ENCODE measurements at regions not wholly inside any gene's neighbourhood (a gene's known extent, or its start where the extent isn't known, plus 50 kb on each side); places are given as distances from the start of the nearest gene placed in this dataset.

GRCh38 chr2:133951209-133951608 lies 302.7 kb upstream of the MGAT5 start:
- H3K4me1 ChIP-seq (ENCODE audit: control insufficient read depth, insufficient read depth, low read length), result peaks cover 46% of the 10 kb centered on the region
- no peaks in the 10 kb centered on the region for H3K36me3 ChIP-seq (ENCODE audit: control insufficient read depth in 2 of 2, insufficient read depth in 2 of 2, low read length in 1 of 2)
- H3K9me3 ChIP-seq (replicated peaks; ENCODE audit: control insufficient read depth, insufficient read depth, low read length), result no peaks in the 10 kb centered on the region; the same call in 1 of the 3 replicates
- no peak overlapping the region for H3K4me2 ChIP-seq (ENCODE audit: control insufficient read depth, insufficient read depth)
- ChIA-PET POLR2A (no interaction called here), CTCF (no interaction called here), RAD21 (ENCODE audit: unreplicated experiment) (interaction anchor here (1.2 kb wide), 1 partner anchor 128 kb away, joined by 3 read pairs; no protein-coding TSS in a partner anchor), SMC1A (ENCODE audit: uncharacterized antibody, unreplicated experiment) (interaction anchor here (1.0 to 1.6 kb wide), 2 partner anchors 9 to 14 kb away, joined by 4 to 5 read pairs; no protein-coding TSS in a partner anchor)
- FAIRE-seq (no peak), ATAC-seq (no peak), DNase-seq (ENCODE audit: low read depth, low spot score) (no peak)
- H2AFZ ChIP-seq (ENCODE audit: control insufficient read depth, low read depth, low read length), result no peak overlapping the region
- H3K4me3 ChIP-seq, result no peak overlapping the region
- intact Hi-C loops (cut with micrococcal nuclease; ENCODE audit: unreplicated experiment), result loop anchor here (5.0 to 10.0 kb wide), 2 partner anchors 71 to 284 kb away; no protein-coding TSS in a partner anchor
- BruUV-seq (replicated peaks), result no TSS peak
- TF ChIP-seq KLF5 (IDR thresholded peaks at IDR 0.05; ENCODE audit: partially characterized antibody) (no peak), BHLHE40 (IDR thresholded peaks at IDR 0.05; ENCODE audit: borderline replicate concordance in 1 of 2, low read depth in 2 of 2, low read length in 1 of 2) (no peak), SPI1 (IDR thresholded peaks at IDR 0.05; ENCODE audit: borderline replicate concordance, insufficient read depth, low read depth, low read length) (peak; percentile 6; the same call in 1 of the 2 replicates)
- 81% methylated on average over 1 of the region's 1 CpG for WGBS (ENCODE audit: insufficient coverage, insufficient replicate concordance, low lambda C conversion rate, missing lambda C conversion rate)
- no peak overlapping the region for H3K27ac ChIP-seq (ENCODE audit: control insufficient read depth, insufficient read depth)
- no peaks in the 10 kb centered on the region for H3K79me2 ChIP-seq (ENCODE audit: control insufficient read depth, insufficient read depth, low read length)
- no peak overlapping the region for H3K9ac ChIP-seq (ENCODE audit: control insufficient read depth, insufficient read depth, low read length)
- H4K20me1 ChIP-seq (ENCODE audit: control insufficient read depth, insufficient read depth), result no peaks in the 10 kb centered on the region
- no peaks in the 10 kb centered on the region for H3K27me3 ChIP-seq (replicated peaks in 1 of 2; ENCODE audit: control insufficient read depth in 2 of 2, insufficient read depth in 2 of 2, low read length in 1 of 2)
- in situ Hi-C loops (cut with MboI), result no loop called here

- Histone ChIP-seq H3K9ac (ENCODE audit: control insufficient read depth, insufficient read depth, low read length) (no peak overlapping the region; the same call in 1 of the 2 replicates), H3K4me2 (ENCODE audit: control insufficient read depth, insufficient read depth) (peak overlapping the region; percentile 66), H3K4me3 (no peak overlapping the region), H3K79me2 (ENCODE audit: control insufficient read depth, insufficient read depth, low read length) (no peaks in the 10 kb centered on the region), H3K36me3 (ENCODE audit: control insufficient read depth in 2 of 2, insufficient read depth in 2 of 2, low read length in 1 of 2) (no peaks in the 10 kb centered on the region), H3K9me3 (replicated peaks; ENCODE audit: control insufficient read depth, insufficient read depth, low read length) (no peaks in the 10 kb centered on the region; the same call in 2 of the 3 replicates), H2AFZ (ENCODE audit: control insufficient read depth, low read depth, low read length) (peak overlapping the region; percentile 31), H3K27me3 (replicated peaks in 1 of 2; ENCODE audit: control insufficient read depth in 2 of 2, insufficient read depth in 2 of 2, low read length in 1 of 2) (no peaks in the 10 kb centered on the region), H3K4me1 (ENCODE audit: control insufficient read depth, insufficient read depth, low read length) (peaks cover 46% of the 10 kb centered on the region), H3K27ac (ENCODE audit: control insufficient read depth, insufficient read depth) (peak overlapping the region; percentile 50), H4K20me1 (ENCODE audit: control insufficient read depth, insufficient read depth) (no peaks in the 10 kb centered on the region)
- ChIA-PET CTCF (interaction anchor here (0.7 to 1.5 kb wide), 5 partner anchors 11 to 166 kb away, joined by 3 read pairs; no protein-coding TSS in a partner anchor), SMC1A (ENCODE audit: uncharacterized antibody, unreplicated experiment) (interaction anchor here (0.9 to 1.6 kb wide), 5 partner anchors 15 to 166 kb away, joined by 3 to 5 read pairs (median 3); no protein-coding TSS in a partner anchor), POLR2A (interaction anchor here (1.3 kb wide), 1 partner anchor 16 kb away, joined by 3 read pairs; no protein-coding TSS in a partner anchor), RAD21 (ENCODE audit: unreplicated experiment) (interaction anchor here (0.9 to 2.3 kb wide), 6 partner anchors 9 to 459 kb away, joined by 3 to 7 read pairs (median 4); no protein-coding TSS in a partner anchor)
- in situ Hi-C loops (cut with MboI), result no loop called here
- no TSS peak for BruUV-seq (replicated peaks)
- FAIRE-seq, result peak; percentile 23
- peak; percentile 87 for ATAC-seq
- peak; percentile 67 for DNase-seq (ENCODE audit: low read depth, low spot score)
- WGBS (ENCODE audit: insufficient coverage, insufficient replicate concordance, low lambda C conversion rate, missing lambda C conversion rate), result 15% methylated on average over 2 of the region's 2 CpGs
- intact Hi-C loops (cut with micrococcal nuclease; ENCODE audit: unreplicated experiment), result loop anchor here (2.0 to 10.0 kb wide), 3 partner anchors 70 to 282 kb away; no protein-coding TSS in a partner anchor
- TF ChIP-seq IKZF1 (conservative IDR thresholded peaks at IDR 0.05) (no peak), SPI1 (IDR thresholded peaks at IDR 0.05; ENCODE audit: borderline replicate concordance, insufficient read depth, low read depth, low read length) (peak; percentile 94), BRCA1 (IDR thresholded peaks at IDR 0.05; ENCODE audit: low read depth, low read length) (no peak), RUNX3 (IDR thresholded peaks at IDR 0.05; ENCODE audit: low read length) (peak; percentile 61), JUNB (IDR thresholded peaks at IDR 0.05) (peak; percentile 17; the same call in 1 of the 2 replicates), ZBTB11 (CRISPR knock-in tag; IDR thresholded peaks at IDR 0.05) (no peak), CBFB (IDR thresholded peaks at IDR 0.05; ENCODE audit: low read depth) (no peak), ZNF24 (IDR thresholded peaks at IDR 0.05) (peak; percentile 61; the same call in 1 of the 2 replicates), MTA2 (IDR thresholded peaks at IDR 0.05; ENCODE audit: low read depth) (peak; percentile 86), MTA3 (IDR thresholded peaks at IDR 0.05; ENCODE audit: borderline replicate concordance, low read length) (no peak)
These were observed 301.5 kb upstream of the MGAT5 start for GRCh38 chr2:133952420-133952819.

Data from GM12878 (cell line).